Medulla oblongata (tissue), 1 donor: ENCODE measurements at regions not wholly inside any gene's neighbourhood (a gene's known extent, or its start where the extent isn't known, plus 50 kb on each side); places are given as distances from the start of the nearest gene placed in this dataset.

Source experiments
- DNase-seq: peaks from one replicate; pipeline ENCODE4 v3.0.0-alpha.2; 2015; ENCODE audit errors: extremely low spot score

- no peak for DNase-seq
Measured at GRCh38 chr18:73962256-73962655, 185.4 kb downstream of the FBXO15 start.

- DNase-seq, result no peak
Measured at GRCh38 chr18:73961804-73962203, 185.8 kb downstream of the FBXO15 start.

GRCh38 chr18:73959352-73959751, 188.3 kb downstream of the FBXO15 start:
- DNase-seq, result no peak

GRCh38 chr18:73954268-73954667, 193.4 kb downstream of the FBXO15 start:
- DNase-seq, result no peak

GRCh38 chr18:73952296-73952946, 195.2 kb downstream of the FBXO15 start:
- no peak for DNase-seq

GRCh38 chr18:73950116-73950700, 197.4 kb downstream of the FBXO15 start:
- DNase-seq, result no peak

GRCh38 chr18:73948497-73948896, 199.1 kb downstream of the FBXO15 start:
- DNase-seq, result no peak

- DNase-seq, result no peak
Measured at GRCh38 chr18:73948084-73948483, 199.6 kb downstream of the FBXO15 start.

GRCh38 chr18:73947180-73947921, 200.3 kb downstream of the FBXO15 start:
- DNase-seq, result no peak

- no peak for DNase-seq
Measured at GRCh38 chr18:73945130-73945792, 202.4 kb downstream of the FBXO15 start.

GRCh38 chr18:73944715-73945114, 202.9 kb downstream of the FBXO15 start:
- DNase-seq, result no peak

GRCh38 chr18:73943763-73944162, 203.9 kb downstream of the FBXO15 start:
- no peak for DNase-seq

- no peak for DNase-seq
Measured at GRCh38 chr18:73942956-73943355, 204.7 kb downstream of the FBXO15 start.

GRCh38 chr18:73942081-73942625, 205.5 kb downstream of the FBXO15 start:
- no peak for DNase-seq

- no peak for DNase-seq
Measured at GRCh38 chr18:73940721-73941120, 206.9 kb downstream of the FBXO15 start.

GRCh38 chr18:73939391-73939790, 208.2 kb downstream of the FBXO15 start:
- no peak for DNase-seq

- no peak for DNase-seq
Measured at GRCh38 chr18:73933685-73934084, 213.9 kb downstream of the FBXO15 start.

- no peak for DNase-seq
Measured at GRCh38 chr18:73932976-73933375, 214.7 kb downstream of the FBXO15 start.

GRCh38 chr18:73927496-73927895, 220.1 kb downstream of the FBXO15 start:
- no peak for DNase-seq

- DNase-seq, result no peak
Measured at GRCh38 chr18:73924836-73925235, 222.8 kb downstream of the FBXO15 start.

- no peak for DNase-seq
Measured at GRCh38 chr18:73924307-73924706, 223.3 kb downstream of the FBXO15 start.

- DNase-seq, result no peak
Measured at GRCh38 chr18:73923866-73924265, 223.8 kb downstream of the FBXO15 start.
